ENCODE measurements at regions not wholly inside any gene's neighbourhood (a gene's known extent, or its start where the extent isn't known, plus 50 kb on each side); places are given as distances from the start of the nearest gene placed in this dataset.

DNA sequence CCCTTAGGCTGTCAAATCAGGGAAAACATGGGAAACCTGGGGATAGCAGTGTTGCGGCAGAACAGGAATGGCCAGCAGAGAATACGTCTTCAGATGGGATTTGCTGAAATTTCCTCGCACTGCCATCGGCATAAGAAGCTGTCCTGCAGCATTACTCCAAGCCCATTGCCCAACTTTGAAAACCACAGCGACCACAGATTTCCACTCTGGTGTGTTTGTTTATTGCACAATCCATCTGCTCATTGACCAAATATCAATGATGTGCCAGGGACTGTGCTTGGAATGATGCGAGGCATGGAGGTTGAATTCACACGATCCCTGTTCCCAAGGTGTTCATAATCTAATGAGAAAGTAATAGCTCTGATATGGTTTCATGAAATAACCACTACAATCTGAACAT, 383.3 kb upstream of the MYT1L start:
- no peak for TF ChIP-seq CTCF (IDR thresholded peaks at IDR 0.05; ENCODE audit: control extremely low read depth in 1 of 3, insufficient read depth in 1 of 3, low read depth in 1 of 3, low read length in 3 of 3)
- no peak for TF ChIP-seq SIN3A (conservative IDR thresholded peaks at IDR 0.05 in 1 of 2, IDR thresholded peaks at IDR 0.05 in 1 of 2; ENCODE audit: low read depth in 1 of 2, low read length in 2 of 2)
- no peak for TF ChIP-seq SP1 (IDR thresholded peaks at IDR 0.05; ENCODE audit: low read depth, low read length)
- no peak for TF ChIP-seq CREB1 (IDR thresholded peaks at IDR 0.05)
- TF ChIP-seq TBP (IDR thresholded peaks at IDR 0.05; ENCODE audit: low read depth, low read length) = no peak
- TF ChIP-seq BCL11A (IDR thresholded peaks at IDR 0.05; ENCODE audit: low read depth in 2 of 2, low read length in 2 of 2) = no peak
- no peak for TF ChIP-seq TEAD4 (IDR thresholded peaks at IDR 0.05; ENCODE audit: low read depth, low read length)
- TF ChIP-seq HDAC6 (IDR thresholded peaks at IDR 0.05; ENCODE audit: low read depth, low read length) = no peak
- TF ChIP-seq, protein P1, sequence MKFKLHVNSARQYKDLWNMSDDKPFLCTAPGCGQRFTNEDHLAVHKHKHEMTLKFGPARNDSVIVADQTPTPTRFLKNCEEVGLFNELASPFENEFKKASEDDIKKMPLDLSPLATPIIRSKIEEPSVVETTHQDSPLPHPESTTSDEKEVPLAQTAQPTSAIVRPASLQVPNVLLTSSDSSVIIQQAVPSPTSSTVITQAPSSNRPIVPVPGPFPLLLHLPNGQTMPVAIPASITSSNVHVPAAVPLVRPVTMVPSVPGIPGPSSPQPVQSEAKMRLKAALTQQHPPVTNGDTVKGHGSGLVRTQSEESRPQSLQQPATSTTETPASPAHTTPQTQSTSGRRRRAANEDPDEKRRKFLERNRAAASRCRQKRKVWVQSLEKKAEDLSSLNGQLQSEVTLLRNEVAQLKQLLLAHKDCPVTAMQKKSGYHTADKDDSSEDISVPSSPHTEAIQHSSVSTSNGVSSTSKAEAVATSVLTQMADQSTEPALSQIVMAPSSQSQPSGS (IDR thresholded peaks at IDR 0.05; ENCODE audit: low read length) = no peak
- no peak for TF ChIP-seq TCF12 (IDR thresholded peaks at IDR 0.05; ENCODE audit: low read depth, low read length)
- no peak for TF ChIP-seq YY1 (IDR thresholded peaks at IDR 0.05; ENCODE audit: low read depth, low read length)
- TF ChIP-seq RFX5 (IDR thresholded peaks at IDR 0.05; ENCODE audit: borderline replicate concordance, low read depth, low read length) = no peak
- TF ChIP-seq MAFK (IDR thresholded peaks at IDR 0.05; ENCODE audit: low read depth, low read length) = no peak
- TF ChIP-seq POLR2AphosphoS5 (IDR thresholded peaks at IDR 0.05; ENCODE audit: low read depth, low read length) = no peak

All from H1 (cell line).